GM18858 (cell line): ENCODE measurements at regions not wholly inside any gene's neighbourhood (a gene's known extent, or its start where the extent isn't known, plus 50 kb on each side); places are given as distances from the start of the nearest gene placed in this dataset.

Source experiments
- ATAC-seq: cut with Tn5 transposase; IDR thresholded peaks from one replicate; pipeline ENCODE4 v1.9.1; 2021; ENCODE audit not compliant: unreplicated experiment

GRCh38 chr5:109944461-109944860, 254.7 kb downstream of the MAN2A1 start:
- ATAC-seq = no peak

GRCh38 chr5:109945097-109945678, 255.5 kb downstream of the MAN2A1 start:
- ATAC-seq = no peak

GRCh38 chr5:109945723-109946480, 256.2 kb downstream of the MAN2A1 start:
- ATAC-seq = no peak

- no peak for ATAC-seq
Measured at GRCh38 chr5:109946610-109947009, 256.9 kb downstream of the MAN2A1 start.

GRCh38 chr5:109947667-109948066, 257.9 kb downstream of the MAN2A1 start:
- ATAC-seq = no peak

GRCh38 chr5:109950634-109951033, 260.9 kb downstream of the MAN2A1 start:
- ATAC-seq = no peak

- ATAC-seq = no peak
Measured at GRCh38 chr5:109951348-109951747, 261.6 kb downstream of the MAN2A1 start.

GRCh38 chr5:109951758-109952157, 262.0 kb downstream of the MAN2A1 start:
- no peak for ATAC-seq

- no peak for ATAC-seq
Measured at GRCh38 chr5:109953761-109954160, 264.0 kb downstream of the MAN2A1 start.

- no peak for ATAC-seq
Measured at GRCh38 chr5:109956884-109957283, 267.2 kb downstream of the MAN2A1 start.

GRCh38 chr5:109958082-109958481, 268.4 kb downstream of the MAN2A1 start:
- ATAC-seq = no peak

GRCh38 chr5:109959652-109960051, 269.9 kb downstream of the MAN2A1 start:
- no peak for ATAC-seq

GRCh38 chr5:109961751-109962150, 272.0 kb downstream of the MAN2A1 start:
- no peak for ATAC-seq

- ATAC-seq = no peak
Measured at GRCh38 chr5:109962882-109963603, 273.3 kb downstream of the MAN2A1 start.

GRCh38 chr5:109964136-109964535, 274.4 kb downstream of the MAN2A1 start:
- ATAC-seq = no peak

- ATAC-seq = no peak
Measured at GRCh38 chr5:109965634-109966033, 275.9 kb downstream of the MAN2A1 start.

GRCh38 chr5:109971968-109972367, 282.2 kb downstream of the MAN2A1 start:
- ATAC-seq = no peak

GRCh38 chr5:109981979-109982378, 292.3 kb downstream of the MAN2A1 start:
- no peak for ATAC-seq

- no peak for ATAC-seq
Measured at GRCh38 chr5:109982966-109983534, 293.3 kb downstream of the MAN2A1 start.

- no peak for ATAC-seq
Measured at GRCh38 chr5:109986726-109987125, 297.0 kb downstream of the MAN2A1 start.

GRCh38 chr5:109987355-109987754, 297.6 kb downstream of the MAN2A1 start:
- ATAC-seq = no peak

GRCh38 chr5:109987970-109988369, 298.2 kb downstream of the MAN2A1 start:
- ATAC-seq = no peak
